Suprapubic skin (tissue), 3 donors: ENCODE measurements at regions not wholly inside any gene's neighbourhood (a gene's known extent, or its start where the extent isn't known, plus 50 kb on each side); places are given as distances from the start of the nearest gene placed in this dataset.

Source experiments
- CTCF ChIP-seq, 2 donors: fragments of 200-600 bp in 1 of 2; fragments of 450-650 bp in 1 of 2; sonication (generic) in 1 of 2; IDR thresholded peaks; one replicate each; pipeline ENCODE4 v1.5.1; 2016 to 2019; ENCODE audit warnings: antibody characterized with exemption in 2 of 2, mild to moderate bottlenecking in 1 of 2, moderate library complexity in 1 of 2
- POLR2A ChIP-seq, 2 donors: fragments of 450-650 bp; IDR thresholded peaks; one replicate each; pipeline ENCODE4 v1.6.1; 2017; ENCODE audit warnings: antibody characterized with exemption in 2 of 2, mild to moderate bottlenecking in 2 of 2, moderate library complexity in 2 of 2

- no peak for TF ChIP-seq CTCF (IDR thresholded peaks at IDR 0.05)
- no peak for TF ChIP-seq POLR2A (IDR thresholded peaks at IDR 0.05)
These were observed 213.4 kb upstream of the REG3G start for GRCh38 chr2:78811955-78812610.
